ENCODE measurements at regions not wholly inside any gene's neighbourhood (a gene's known extent, or its start where the extent isn't known, plus 50 kb on each side); places are given as distances from the start of the nearest gene placed in this dataset.

DNA sequence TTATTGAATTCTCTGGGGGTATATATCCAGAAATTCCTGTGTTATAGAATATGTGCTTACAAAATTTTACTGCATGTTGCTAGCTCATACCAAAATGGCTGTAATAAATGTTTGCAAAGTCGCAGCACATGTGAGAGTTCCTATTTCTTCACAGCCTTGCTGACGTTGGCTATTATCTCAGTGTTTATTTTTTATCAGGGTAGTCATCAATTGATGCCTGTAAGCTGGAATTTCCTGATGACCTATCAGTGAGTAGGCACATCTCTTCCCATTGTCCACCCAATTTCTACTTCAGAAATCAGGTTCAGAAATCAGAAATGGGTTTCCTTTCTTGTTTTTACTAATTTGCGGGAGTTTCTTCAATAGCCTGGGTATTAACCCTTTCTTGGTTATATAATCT is 268.1 kb upstream of the FZD8 start:
- no peak for DNase-seq

DNA sequence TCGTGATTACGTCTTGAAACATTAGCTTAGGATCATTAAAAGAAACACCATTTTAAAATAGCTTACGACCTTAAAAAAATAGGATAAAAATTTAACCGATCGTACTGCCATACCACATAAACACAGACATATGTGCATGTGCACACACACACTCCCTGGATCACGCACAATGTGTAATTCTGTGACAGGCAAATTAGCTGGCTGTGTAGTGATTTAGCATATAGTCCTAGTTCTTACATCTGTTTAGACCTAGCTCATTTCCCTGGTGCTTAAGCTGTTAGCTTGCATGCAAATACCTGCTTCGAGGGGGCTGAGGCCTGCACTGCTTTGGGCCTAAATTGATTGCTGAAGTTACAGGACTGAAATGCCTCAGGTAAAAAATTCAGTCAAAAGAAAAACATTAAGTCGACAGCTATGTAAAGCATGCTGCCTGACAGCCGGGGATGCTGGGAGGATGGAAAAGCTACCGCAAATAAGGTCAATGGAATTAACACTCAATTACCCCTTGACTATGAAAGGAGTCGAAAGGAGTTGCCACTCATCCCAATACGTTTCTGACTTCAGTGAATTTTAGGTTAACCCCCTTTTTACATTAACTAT is 267.1 kb upstream of the FZD8 start:
- DNase-seq, result no peak

DNA sequence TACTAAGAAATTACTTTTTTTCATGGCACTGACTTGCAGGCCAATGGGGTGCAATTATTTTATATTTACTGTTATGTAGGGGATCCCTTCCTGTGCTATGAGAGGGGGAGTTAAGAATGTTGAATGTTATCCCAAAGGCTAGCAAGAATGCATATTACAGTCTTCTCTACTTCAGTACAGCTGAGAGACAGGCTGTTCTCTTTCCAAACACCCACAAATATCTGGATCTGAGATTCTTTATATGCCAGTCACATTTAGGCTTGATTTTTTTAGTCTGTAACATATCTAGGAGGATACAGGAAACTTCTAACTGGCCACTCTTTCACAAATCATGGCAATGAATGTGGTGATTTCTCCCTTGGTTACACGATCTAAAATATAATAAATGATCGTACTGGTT is 266.4 kb upstream of the FZD8 start:
- no peak for DNase-seq

DNA sequence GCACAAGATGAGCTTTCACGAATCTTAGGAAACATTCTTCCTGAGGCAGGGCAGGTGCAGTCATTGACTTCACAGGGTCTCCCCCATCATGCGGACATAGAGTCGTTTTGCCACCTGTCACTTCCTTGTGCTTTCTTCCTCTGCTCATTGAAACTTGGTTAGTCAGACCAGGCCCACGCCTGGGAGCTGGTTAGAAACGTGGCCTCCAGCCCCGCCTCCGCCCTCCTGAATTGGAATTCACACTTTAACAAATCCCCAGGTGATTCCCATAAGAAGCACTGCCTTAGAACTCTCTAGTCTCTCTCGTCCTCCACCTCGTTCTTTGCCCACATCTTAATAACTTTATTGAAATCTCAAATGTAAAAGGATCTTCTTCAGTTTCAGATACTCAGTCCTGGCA is 265.5 kb upstream of the FZD8 start:
- DNase-seq, result no peak

DNA sequence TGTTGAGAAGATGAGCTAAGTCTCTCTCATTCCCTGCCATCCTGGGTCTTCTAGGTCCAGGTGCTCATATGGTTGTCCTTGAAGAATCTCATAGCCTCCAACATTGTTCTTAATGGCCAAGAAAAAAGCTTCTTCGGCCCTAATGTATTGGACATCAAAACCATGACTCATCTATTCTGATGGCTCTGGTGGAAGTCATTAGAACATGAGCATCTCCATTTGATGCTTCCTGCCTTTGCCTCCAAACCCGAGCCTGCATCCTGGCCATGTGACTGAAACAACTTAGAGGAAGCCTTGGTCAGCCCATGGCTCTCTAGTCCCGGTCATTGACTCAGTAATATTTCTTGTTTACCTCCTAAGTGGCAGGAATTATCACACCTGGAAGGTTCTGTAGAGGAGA is 264.1 kb upstream of the FZD8 start:
- DNase-seq, result no peak

DNA sequence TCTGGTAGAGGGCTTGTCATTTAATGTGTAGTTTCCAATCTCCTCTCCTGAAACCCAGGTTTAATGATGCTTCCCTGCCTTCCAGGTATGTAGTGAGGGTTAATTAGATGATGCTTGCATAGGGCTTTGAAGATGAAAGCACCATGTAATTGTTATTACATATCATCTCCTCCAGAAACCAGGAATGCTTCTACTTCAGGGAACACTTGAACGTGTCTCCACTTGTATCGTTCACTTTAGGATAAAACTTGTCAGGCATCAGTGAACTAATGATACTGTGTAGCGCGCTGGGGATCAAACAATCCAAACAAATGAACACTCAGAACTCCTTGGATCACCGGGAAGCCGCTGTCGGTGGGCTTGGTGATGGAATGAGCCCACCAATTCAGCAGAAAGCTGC is 260.9 kb upstream of the FZD8 start:
- DNase-seq, result no peak

DNA sequence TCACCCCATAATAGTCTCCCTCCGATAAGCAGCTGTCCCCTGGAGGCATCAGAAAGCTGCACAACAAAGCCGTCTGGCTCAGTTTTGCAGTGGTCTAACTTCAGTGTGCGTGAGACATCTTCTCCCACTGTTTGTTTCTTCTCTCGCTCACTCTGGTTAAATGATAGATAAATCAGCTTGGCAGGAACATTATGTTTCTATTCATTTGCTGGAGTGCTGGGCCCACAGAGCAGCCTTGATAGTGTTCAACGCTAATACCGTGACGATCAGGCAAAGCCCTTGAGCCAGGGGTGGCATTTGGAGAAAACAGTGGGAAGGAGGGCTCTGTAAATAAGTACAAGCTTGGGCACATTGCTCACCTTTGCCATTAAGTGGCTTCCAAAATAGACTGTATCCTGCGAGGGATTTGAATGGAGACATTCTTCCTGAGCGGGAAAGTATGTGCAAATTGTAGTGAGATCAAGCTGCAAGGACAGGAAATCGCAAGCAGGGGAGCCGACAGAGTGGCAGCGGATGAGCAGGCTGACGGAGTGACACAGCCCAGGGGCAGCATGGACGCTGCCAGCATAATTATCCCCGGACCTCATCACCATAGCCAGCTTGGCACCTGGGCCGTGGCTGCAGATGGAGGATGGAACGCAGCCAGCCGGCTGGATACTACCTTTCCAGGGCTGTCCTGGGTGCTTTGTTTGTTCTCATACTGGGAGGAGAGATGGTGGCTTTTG is 256.8 kb upstream of the FZD8 start:
- DNase-seq, result no peak

DNA sequence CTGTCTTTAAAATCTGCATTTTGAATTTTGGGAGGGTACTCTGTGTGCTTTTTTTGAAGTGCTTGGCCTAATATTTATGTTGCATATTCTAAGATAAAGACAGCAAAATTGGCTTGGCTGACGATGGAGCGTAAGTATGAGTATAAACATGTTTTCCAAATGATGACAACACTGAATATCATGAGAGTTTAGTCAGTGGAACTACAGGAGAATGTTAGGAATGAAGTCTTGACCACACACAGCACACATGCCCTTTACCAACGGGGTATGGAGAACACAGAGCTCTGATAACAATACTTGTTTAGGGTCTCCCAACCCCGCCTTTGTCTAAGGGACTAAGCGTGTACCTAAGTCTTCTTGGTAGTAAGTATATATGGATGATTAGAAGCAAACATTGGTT is 253.9 kb upstream of the FZD8 start:
- no peak for DNase-seq

DNA sequence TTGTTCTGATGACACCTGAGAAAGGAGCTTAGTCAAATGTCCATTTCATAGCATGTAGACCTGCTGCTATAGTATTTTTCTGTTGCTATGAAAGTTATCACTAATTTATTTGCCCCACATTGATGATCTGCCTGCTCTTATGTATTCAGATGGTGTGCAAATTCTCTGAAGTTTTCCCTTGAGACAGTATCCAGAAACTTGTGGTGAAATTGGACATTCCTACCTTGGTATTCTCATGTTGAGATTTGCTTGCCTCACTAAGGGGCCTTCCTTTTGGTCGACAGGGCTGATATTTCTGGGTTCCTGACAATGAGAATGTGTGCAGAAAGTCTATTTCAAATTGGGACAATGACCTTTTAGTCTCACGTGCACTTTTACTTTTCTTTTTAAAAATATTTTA is 253.2 kb upstream of the FZD8 start:
- DNase-seq, result no peak

DNA sequence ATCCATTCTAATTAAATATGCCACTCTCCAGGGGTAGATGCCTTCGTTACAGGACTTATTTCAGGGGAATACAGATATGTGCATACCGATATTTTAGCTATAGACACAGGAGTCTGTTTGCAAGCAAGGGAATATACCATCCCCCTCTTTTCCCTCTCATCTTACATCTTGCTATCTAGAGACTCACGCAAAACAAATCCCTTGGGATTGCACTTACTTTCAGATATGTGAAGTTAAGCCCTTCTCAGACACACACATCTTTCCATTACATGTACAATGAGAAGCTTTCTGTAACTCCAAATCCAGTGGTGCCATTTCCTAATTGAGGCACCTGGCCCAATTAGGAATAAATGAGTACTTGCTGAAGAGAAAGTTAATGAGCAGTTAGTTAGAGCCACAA is 250.4 kb upstream of the FZD8 start:
- DNase-seq, result no peak

DNA sequence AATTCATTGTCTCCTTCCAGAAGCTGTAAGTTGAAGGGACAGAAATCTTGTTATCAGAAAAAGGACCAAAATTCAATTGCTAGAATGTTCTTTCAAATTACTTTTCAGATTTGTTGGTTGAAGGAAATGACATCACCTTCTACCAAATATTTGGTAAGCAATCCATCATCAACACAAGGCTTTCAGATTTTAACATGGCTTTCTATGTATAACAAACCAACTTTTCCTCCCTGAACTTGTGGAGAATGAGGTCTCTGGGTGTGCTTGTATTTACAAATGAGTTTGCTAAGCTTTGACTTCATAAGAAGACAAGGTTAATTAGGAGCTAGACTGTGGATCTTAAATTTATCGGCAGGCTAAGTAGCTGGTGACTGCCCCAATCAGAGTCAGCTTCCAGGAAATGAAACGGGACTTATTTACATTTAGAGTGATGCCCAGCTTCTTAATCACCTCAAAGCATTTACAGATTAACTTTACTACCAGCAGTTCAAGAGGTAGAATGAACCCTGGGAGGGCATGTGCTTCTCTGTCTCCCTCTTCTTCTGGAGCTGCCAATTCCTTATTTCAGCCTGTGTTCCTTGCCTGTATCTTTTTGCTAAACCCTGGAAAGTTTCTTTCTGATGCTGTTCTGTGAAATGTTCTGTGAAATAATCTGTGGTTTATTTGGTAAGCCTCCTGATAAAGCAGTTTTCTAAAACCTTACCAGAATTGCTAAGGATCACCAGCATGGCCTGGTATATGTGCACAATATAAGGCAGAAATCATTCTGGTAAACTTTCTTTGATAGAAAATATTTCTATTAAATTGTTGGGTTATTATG is 248.8 kb upstream of the FZD8 start:
- DNase-seq, result no peak

DNA sequence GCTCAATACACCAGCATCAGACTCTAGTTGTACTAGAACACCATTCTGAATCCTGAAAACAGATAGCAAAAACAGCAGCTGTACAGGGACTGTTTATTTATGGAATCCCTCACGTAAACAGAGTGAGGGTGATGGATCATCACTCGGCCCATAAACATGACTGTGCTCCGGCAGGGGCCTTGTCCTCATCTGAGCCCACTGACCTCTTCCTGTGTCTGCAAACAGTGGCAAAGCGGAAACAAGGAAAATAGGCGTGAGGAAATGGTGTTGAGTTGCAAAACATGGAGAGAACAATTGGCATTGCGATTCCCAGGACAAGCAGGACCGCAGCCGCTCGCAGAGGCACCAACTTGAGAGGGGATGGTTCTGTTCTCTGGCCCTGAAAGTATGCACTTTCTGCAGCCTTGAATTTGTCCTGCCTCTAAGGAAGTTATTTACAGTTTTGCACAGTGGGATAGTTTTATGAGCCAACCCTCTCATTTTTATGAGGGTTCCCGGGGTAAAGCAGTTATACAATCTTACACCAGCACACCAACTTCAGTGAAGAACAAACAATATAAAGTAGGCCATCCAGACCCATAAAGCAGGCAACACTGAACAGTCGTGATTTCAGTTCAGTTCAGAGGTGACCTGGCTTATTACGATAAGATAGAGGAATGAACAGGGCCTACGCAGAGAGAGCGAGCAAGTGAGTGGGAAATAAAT is 248.0 kb upstream of the FZD8 start:
- no peak for DNase-seq

DNA sequence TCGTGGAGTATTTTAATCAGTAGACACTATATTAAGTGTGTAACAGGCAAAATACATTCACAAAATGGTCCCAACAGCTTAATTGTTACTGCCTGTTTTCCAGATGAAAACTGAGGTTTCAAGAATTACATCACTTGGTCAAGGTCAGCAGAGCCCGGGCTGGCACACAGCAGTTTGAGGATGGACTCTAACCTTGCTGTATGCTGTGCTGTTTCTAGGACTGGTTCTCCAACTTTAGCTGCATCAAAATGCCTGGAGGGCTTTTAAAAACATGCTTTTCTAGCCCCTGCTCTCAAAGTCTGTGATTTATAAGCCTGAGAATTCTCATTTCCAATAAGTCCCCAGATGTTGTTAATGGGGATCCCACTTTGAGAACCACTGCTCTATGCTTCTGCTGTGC is 247.1 kb upstream of the FZD8 start:
- no peak for DNase-seq

DNA sequence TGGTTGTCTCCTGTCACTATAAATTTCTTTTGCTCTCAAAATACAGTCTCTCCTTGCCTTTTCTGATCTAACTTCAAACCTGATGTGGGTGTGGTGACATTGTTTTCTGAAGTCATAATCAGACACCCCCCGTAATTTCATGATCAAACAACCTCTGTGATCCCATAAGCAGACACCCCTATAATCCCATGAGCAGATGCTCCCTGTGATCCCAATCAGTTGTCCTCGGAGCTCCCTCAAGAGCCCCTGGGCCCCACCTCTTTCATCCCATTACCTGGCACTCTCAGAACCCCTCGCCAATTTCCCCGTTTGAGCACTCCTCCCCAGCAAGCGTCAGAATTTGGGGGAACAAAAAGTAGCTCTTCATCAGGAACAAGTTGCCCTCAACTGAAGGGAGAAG is 246.3 kb upstream of the FZD8 start:
- DNase-seq, result no peak

DNA sequence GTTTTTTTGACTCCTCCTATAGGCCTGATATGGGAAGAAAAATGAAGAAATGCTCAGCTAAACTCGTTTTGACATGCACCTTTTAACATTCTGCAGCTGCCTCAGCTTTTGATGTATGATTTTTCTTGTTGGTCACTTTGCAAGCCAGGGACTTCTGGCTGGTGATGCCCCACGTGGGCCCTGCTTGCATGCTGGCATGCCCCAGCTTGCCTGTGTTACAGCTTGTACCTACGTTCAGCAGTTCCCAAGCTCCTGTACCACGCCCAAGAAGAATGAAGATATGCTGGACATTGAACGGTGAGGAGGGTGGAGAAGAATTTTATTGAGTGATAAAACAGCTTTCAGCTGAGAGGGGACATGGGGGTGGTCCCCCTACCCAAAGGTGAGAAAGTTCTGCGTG is 245.6 kb upstream of the FZD8 start:
- no peak for DNase-seq

DNA sequence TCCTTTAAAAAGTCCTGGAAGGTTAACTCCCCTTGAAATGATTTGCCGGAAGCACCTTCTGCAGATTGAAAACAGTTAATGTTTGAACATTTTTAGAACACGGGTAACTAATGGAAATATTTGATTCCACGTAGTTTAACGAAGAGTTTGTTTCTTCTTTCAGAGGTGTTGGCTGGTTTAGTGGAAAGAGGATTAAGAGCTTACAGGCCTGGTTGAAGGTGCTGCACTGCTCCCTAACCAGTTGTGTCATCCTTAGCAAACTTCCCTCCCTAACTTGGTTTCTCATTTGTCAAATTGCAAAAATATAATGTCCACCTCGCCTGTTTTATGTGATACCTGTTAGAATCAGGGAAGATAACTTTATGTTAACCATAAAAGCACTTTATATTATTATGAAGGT is 243.0 kb upstream of the FZD8 start:
- no peak for DNase-seq

DNA sequence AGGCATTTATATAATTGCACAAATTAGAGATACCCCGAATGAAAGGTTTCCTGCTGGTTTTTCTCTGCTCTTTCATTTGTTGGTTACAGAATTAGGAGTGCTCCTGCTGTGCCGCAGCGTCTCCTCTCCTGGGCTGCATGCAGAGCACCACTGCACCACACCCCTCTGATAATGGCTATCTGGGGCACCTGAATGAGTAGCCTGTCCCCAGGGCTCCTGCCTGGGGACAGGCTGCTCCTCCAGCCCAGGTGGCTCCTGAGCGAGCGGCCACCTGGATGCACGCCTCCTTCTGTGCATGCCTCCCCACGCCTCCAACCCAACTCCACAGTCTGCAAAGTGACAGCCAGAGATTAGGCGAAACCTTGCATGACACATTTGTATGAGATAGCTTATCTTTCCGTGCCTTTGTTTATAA is 242.6 kb upstream of the FZD8 start:
- no peak for DNase-seq

DNA sequence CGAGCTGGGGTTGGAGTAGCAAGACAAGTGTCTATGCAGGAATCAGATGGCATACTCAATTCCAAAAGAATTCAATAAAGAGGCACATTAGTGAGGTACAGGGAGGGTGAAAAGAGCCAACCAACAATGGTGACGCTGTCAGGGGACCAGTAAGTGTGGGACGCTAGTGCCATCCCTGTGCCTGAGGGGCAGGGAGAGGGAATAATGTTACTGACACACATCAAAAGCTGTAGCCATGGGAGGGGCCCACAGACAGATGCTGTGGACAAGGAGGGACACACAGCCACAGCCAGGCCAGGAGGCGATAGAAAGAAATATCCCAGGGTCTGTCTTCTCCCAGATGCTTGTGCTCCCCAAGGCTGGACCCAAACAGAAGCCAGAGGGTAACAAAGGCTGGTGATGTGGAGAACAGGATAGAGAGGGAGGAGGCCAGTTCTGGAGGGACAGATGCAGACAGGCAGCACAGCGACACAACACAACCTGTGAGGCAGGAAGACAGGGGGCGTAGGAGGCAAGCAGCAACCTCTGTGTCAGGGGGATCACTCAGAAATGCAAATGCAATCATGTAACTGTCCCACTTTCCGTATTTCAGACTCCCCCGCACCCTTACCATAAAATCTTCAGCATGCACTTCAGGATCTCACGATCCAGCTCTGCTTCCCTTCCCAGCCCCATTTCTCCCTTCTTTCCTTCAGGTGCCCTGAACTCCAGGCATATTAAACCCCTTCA is 240.5 kb upstream of the FZD8 start:
- no peak for DNase-seq

DNA sequence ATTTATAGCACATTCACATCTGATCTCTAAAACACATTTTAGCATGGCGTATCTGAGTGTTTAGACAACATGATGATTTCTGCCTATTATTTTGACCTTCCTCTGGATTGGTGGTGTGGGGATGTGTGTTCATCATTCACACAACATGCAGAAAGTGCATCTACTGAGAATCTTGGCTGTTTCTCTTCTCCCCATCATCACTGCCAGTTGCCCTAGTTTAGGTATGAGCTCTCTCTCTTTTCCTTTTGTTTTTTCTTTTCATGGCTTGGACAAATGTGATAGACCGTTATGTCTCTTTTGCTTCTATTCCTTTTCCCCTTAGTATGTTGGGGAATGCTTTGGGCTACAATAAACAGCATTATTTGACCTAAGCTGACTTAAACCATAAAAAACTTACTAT is 239.2 kb upstream of the FZD8 start:
- no peak for DNase-seq

DNA sequence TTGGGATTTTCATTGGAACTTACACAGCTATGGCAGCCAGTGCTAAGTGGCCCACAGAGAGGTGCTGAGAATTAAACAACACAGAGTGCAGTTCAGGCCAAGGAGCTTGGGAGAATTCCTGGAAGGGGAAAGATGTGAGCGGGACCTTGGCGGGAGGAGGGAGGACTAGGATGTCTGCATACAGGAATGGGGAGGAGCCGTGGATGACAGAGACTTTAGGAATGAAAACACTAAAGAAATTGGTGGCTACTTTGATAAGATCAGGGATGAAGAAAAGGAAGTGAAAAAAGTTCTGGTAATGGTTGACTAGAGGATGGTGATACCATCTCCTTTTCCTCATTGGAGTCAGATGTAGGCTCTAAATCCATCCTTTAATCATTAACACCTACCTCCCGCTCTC is 234.2 kb upstream of the FZD8 start:
- no peak for DNase-seq

DNA sequence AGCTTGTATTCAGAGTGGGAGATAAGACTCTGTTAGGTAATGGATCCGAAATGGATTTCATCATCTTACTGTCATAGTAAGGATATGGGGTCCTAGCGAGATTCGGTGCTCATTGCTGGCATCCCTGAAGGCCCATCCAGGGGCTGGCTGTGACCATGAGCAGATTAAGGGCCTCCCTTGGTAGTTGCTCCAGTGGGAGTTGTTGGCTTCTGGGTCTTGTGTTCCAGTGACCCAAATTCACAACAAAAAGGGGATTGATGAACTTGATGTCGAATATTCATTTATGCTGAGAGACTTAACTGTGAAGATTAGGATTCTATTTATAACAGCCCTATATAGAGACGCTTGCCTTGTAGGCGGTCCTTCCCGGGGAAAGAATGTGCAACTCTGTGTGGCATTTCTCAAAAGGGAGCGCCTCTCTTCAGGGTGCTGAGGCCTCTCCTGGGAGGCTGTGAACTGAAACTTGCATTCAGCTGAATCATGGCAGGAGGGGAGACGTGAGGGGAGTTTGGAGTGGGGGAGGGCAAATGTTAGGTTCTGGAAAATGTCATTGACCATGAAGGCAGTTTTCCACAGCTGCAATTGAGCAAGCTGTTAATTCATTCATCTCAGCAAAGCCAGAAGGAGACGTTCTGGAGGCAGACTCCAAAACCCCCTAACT is 233.1 kb upstream of the FZD8 start:
- DNase-seq, result no peak

DNA sequence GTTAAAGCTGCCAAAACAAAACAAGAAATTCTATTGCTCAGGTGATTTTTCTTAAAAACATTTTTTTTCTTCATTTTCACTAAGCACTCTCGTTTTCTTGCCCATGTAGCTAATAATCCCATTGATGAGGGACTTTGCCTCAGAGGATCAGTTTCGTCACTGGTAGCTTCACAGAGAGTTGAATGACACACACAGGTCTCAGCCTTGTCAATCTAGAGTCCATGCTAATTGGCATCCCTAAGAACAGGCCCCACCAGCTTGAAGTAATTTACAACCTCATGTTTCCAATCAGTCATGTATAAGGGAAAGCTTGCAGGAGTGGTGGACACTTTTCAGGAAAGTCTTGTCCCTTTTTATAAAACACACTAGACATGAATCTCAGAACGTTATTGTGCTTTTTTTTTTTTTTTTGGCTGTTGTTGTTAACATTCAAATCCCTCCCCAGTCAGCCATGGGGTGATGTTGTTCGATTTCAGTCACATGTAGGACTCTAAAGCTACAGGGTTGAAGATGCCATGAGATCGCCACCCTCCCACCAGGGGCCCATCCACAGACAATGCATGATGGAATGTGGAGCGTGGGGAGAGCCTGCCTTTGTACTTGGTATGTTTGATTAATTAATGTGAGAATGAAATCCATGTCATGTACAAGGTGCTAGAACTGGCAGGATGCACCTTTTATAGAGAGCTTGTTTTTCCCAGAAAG is 232.4 kb upstream of the FZD8 start:
- DNase-seq, result no peak
